SU-DHL-6 (cell line): ENCODE measurements at regions not wholly inside any gene's neighbourhood (a gene's known extent, or its start where the extent isn't known, plus 50 kb on each side); places are given as distances from the start of the nearest gene placed in this dataset.

Source experiments
- EZH2phosphoT487 ChIP-seq: fragments of 200-600 bp; sonication (generic), shearing (Covaris generic); conservative IDR thresholded peaks from 2 replicates; pipeline ENCODE4 v1.6.1; 2018; ENCODE audit warnings: mild to moderate bottlenecking, antibody characterized with exemption, low read length, moderate library complexity, mixed read lengths
- TF ChIP-seq, protein P1 (sequence below): fragments of 200-600 bp; sonication (generic); IDR thresholded peaks from one replicate; pipeline ENCODE4 v1.5.1; 2017; ENCODE audit warnings: antibody characterized with exemption, mild to moderate bottlenecking, low read length, moderate library complexity; ENCODE audit not compliant: insufficient read depth, poor library complexity, severe bottlenecking

DNA sequence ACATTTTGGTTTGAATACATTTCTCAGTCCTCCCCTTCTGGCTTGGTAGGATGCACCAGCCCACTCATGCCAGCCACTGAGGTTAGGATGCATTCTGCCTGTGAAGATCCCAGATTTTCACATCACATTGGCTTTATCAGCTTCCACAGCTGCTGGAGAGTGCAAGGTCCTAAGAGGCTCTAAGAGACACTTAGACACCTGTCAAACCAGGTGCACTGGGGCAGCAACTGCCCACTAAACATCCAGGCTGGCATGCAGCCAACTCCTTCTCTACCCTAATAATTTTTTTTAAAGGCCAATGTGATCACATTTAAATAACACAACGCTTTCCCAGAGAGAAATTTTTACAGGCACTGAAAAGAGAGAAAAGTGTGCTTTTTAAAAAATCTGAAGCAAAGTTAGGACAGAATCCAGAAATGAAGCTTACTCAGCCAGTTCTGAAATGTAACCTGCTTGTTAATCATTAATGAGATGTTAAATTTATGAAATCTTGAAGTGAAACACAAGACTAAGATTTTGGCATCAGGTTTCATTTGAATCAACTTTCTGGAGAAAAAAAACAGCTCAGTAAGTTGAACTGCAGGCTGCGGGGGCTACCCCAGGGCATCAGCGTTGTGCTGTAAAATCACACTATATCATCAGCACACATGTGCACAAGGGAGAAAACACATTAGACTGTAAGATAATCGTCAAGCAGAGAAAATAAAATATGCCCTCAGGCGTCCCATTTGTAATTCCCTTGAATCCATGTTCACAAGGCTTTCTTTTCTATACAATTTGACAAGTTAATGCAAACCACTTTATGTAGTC, 312.9 kb downstream of the ZBBX start:
- TF ChIP-seq, protein P1, sequence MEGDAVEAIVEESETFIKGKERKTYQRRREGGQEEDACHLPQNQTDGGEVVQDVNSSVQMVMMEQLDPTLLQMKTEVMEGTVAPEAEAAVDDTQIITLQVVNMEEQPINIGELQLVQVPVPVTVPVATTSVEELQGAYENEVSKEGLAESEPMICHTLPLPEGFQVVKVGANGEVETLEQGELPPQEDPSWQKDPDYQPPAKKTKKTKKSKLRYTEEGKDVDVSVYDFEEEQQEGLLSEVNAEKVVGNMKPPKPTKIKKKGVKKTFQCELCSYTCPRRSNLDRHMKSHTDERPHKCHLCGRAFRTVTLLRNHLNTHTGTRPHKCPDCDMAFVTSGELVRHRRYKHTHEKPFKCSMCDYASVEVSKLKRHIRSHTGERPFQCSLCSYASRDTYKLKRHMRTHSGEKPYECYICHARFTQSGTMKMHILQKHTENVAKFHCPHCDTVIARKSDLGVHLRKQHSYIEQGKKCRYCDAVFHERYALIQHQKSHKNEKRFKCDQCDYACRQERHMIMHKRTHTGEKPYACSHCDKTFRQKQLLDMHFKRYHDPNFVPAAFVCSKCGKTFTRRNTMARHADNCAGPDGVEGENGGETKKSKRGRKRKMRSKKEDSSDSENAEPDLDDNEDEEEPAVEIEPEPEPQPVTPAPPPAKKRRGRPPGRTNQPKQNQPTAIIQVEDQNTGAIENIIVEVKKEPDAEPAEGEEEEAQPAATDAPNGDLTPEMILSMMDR = no peak
- no peak for TF ChIP-seq EZH2phosphoT487
